Endothelial cell of umbilical vein (primary cell): ENCODE measurements at regions not wholly inside any gene's neighbourhood (a gene's known extent, or its start where the extent isn't known, plus 50 kb on each side); places are given as distances from the start of the nearest gene placed in this dataset.

Experiments used
- EZH2 ChIP-seq: IDR thresholded peaks from 2 replicates; pipeline ENCODE4 v1.6.1; 2012; ENCODE audit warnings: borderline replicate concordance, low read depth, mild to moderate bottlenecking, moderate library complexity, low read length, inconsistent platforms; ENCODE audit not compliant: severe bottlenecking
- FOS ChIP-seq: IDR thresholded peaks from 2 replicates; pipeline ENCODE4 v1.6.1; 2011; ENCODE audit warnings: mild to moderate bottlenecking, low read length, moderate library complexity, borderline replicate concordance; ENCODE audit not compliant: insufficient read depth
- JUN ChIP-seq: IDR thresholded peaks from 2 replicates; pipeline ENCODE4 v1.6.1; 2011; ENCODE audit warnings: borderline replicate concordance, low read depth; ENCODE audit not compliant: insufficient read length, insufficient read depth
- POLR2A ChIP-seq: IDR thresholded peaks from 2 replicates; pipeline ENCODE4 v1.6.1; 2012; ENCODE audit warnings: low read depth, mild to moderate bottlenecking, control low read depth, low read length
- POLR2AphosphoS5 ChIP-seq: IDR thresholded peaks from 2 replicates; pipeline ENCODE4 v1.6.1; 2012; ENCODE audit warnings: low read depth, mild to moderate bottlenecking, control low read depth, low read length, moderate library complexity; ENCODE audit not compliant: insufficient read depth
- TF ChIP-seq, protein P1 (sequence below), 2 donors: IDR thresholded peaks; 1 replicate in 1 of 2; 2 replicates in 1 of 2; pipeline ENCODE4 v1.5.1; 2011; ENCODE audit warnings: low read length in 2 of 2, mild to moderate bottlenecking in 2 of 2, moderate library complexity in 2 of 2, control low read depth in 1 of 2, inconsistent platforms in 1 of 2, low read depth in 1 of 2; ENCODE audit not compliant: insufficient read depth in 1 of 2; ENCODE audit errors: extremely low read depth in 1 of 2
- TF ChIP-seq, protein P2 (sequence below): IDR thresholded peaks from 2 replicates; pipeline ENCODE4 v1.6.1; 2011; ENCODE audit not compliant: insufficient read depth, insufficient read length

DNA sequence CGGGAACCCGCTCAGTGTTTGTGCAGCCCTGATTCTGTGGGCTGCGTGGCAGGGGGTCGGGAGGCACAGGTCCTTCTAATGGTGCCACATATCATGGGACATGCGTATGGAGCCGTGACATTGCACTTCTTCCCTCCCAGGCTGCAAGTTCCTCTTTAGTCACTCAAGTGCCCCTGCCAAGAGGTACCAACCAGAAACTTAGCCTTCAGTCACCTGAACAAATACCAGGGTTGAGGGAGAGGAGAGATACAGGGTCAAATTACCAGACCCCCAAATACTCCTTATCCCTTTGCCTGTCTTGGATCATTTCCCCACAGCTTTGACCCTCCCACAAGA is 209.1 kb downstream of the BUD13 start:
- no peak for TF ChIP-seq POLR2A
- TF ChIP-seq, protein P1, sequence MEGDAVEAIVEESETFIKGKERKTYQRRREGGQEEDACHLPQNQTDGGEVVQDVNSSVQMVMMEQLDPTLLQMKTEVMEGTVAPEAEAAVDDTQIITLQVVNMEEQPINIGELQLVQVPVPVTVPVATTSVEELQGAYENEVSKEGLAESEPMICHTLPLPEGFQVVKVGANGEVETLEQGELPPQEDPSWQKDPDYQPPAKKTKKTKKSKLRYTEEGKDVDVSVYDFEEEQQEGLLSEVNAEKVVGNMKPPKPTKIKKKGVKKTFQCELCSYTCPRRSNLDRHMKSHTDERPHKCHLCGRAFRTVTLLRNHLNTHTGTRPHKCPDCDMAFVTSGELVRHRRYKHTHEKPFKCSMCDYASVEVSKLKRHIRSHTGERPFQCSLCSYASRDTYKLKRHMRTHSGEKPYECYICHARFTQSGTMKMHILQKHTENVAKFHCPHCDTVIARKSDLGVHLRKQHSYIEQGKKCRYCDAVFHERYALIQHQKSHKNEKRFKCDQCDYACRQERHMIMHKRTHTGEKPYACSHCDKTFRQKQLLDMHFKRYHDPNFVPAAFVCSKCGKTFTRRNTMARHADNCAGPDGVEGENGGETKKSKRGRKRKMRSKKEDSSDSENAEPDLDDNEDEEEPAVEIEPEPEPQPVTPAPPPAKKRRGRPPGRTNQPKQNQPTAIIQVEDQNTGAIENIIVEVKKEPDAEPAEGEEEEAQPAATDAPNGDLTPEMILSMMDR (IDR thresholded peaks at IDR 0.05; ENCODE audit: extremely low read depth in 1 of 2, insufficient read depth in 1 of 2, low read depth in 1 of 2, low read length in 2 of 2) = no peak
- no peak for TF ChIP-seq POLR2AphosphoS5
- TF ChIP-seq, protein P2, sequence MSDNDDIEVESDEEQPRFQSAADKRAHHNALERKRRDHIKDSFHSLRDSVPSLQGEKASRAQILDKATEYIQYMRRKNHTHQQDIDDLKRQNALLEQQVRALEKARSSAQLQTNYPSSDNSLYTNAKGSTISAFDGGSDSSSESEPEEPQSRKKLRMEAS = no peak
- no peak for TF ChIP-seq FOS
- TF ChIP-seq JUN = no peak
- no peak for TF ChIP-seq EZH2
